HCT116 (cell line): ENCODE measurements at regions not wholly inside any gene's neighbourhood (a gene's known extent, or its start where the extent isn't known, plus 50 kb on each side); places are given as distances from the start of the nearest gene placed in this dataset.

Experiments used
- ATAC-seq: fragments of 200-7000 bp; cut with Tn5 transposase; 2 replicates; pipeline ENCODE4 v1.9.1; 2020; ENCODE audit warnings: mild to moderate bottlenecking, moderate library complexity
- BruUV-seq: library from RNA; stranded (reverse); fragments of 400-500 nt; replicated peaks from 2 replicates; lab custom pipeline; 2021; lab: Mats Ljungman, UMichigan
- CTCF ChIA-PET: fragments of 300-600 bp; sonication (Branson Sonifier 250); formaldehyde crosslinking; loops from one replicate; lab custom pipeline; 2021; ENCODE audit warnings: antibody characterized with exemption; lab: Charles Lee
- POLR2A ChIA-PET: fragments of 300-600, 350-600 bp; sonication (Branson Sonifier 250); formaldehyde crosslinking; loops from one replicate; lab custom pipeline; 2021; ENCODE audit warnings: antibody characterized with exemption; lab: Charles Lee
- RAD21 ChIA-PET, 2 experiments: fragments of 300-600 bp; sonication (Branson Sonifier 250); formaldehyde crosslinking; loops; one replicate each; lab custom pipeline; 2023; ENCODE audit warnings: low total read pairs in 2 of 2; ENCODE audit not compliant: uncharacterized antibody in 2 of 2, unreplicated experiment in 2 of 2, low non-redundant PET in 1 of 2; lab: Charles Lee
- DNase-seq: peaks from one replicate; pipeline ENCODE4 v3.0.0-alpha.2; 2010; ENCODE audit warnings: low read depth, low spot score
- H2AFZ ChIP-seq: fragments of 200-600 bp; shearing (Covaris generic), sonication (generic); 2 replicates; pipeline ENCODE4 v1.6.1; 2017; ENCODE audit warnings: low read depth, mixed run types, mixed read lengths, antibody characterized with exemption, low read length; ENCODE audit not compliant: poor library complexity, severe bottlenecking
- H3K27ac ChIP-seq: 2 replicates; pipeline ENCODE4 v1.5.1; 2012; ENCODE audit warnings: low read depth, low read length
- H3K27me3 ChIP-seq: fragments of 200-600 bp; sonication (generic); 2 replicates; pipeline ENCODE4 v1.6.1; 2016; ENCODE audit warnings: mixed run types, low read length, mixed read lengths; ENCODE audit not compliant: insufficient read depth
- H3K36me3 ChIP-seq, 2 experiments: fragments of 200-500 bp in 1 of 2; fragments of 200-600 bp in 1 of 2; sonication (Bioruptor generic) in 1 of 2; sonication (generic) in 1 of 2; 2 replicates each; pipeline versions ENCODE4 v1.5.1 to v1.6.1; 2014 to 2016; ENCODE audit warnings: low read length in 2 of 2, inconsistent platforms in 1 of 2, mixed read lengths in 1 of 2, mixed run types in 1 of 2; ENCODE audit not compliant: insufficient read depth in 2 of 2, control insufficient read depth in 1 of 2
- H3K4me1 ChIP-seq, 2 experiments: fragments of 200-600 bp in 1 of 2; sonication (generic) in 1 of 2; 2 replicates each; pipeline versions ENCODE4 v1.5.1 to v1.6.1; 2012 to 2017; ENCODE audit warnings: low read length in 2 of 2, inconsistent platforms in 1 of 2, mild to moderate bottlenecking in 1 of 2, mixed read lengths in 1 of 2, mixed run types in 1 of 2, moderate library complexity in 1 of 2; ENCODE audit not compliant: insufficient read depth in 2 of 2, control insufficient read depth in 1 of 2
- H3K4me2 ChIP-seq: fragments of 200-600 bp; sonication (generic); 2 replicates; pipeline ENCODE4 v1.6.1; 2017; ENCODE audit warnings: mixed run types, low read length, mixed read lengths
- H3K4me3 ChIP-seq, 2 experiments: fragments of 200-600 bp in 1 of 2; sonication (generic) in 1 of 2; replicated peaks in 1 of 2; 2 replicates each; pipeline ENCODE4 v1.5.1; 2011 to 2016; ENCODE audit warnings: low read length in 2 of 2, control low read depth in 1 of 2, low read depth in 1 of 2, mild to moderate bottlenecking in 1 of 2, mixed read lengths in 1 of 2, mixed run types in 1 of 2
- H3K79me2 ChIP-seq: fragments of 200-600 bp; sonication (generic); 2 replicates; pipeline ENCODE4 v1.6.1; 2017; ENCODE audit warnings: mild to moderate bottlenecking, mixed run types, low read length, moderate library complexity, mixed read lengths; ENCODE audit not compliant: insufficient read depth
- H3K9ac ChIP-seq: fragments of 200-600 bp; sonication (generic); 2 replicates; pipeline ENCODE4 v1.6.1; 2016; ENCODE audit warnings: low read length, mixed read lengths
- H3K9me2 ChIP-seq: fragments of 200-600 bp; sonication (generic), shearing (Covaris generic); 2 replicates; pipeline ENCODE4 v1.6.1; 2017; ENCODE audit warnings: mixed run types, mild to moderate bottlenecking, moderate library complexity; ENCODE audit not compliant: insufficient read depth
- H3K9me3 ChIP-seq, 2 experiments: fragments of 200-500 bp in 1 of 2; fragments of 200-600 bp in 1 of 2; sonication (Bioruptor generic) in 1 of 2; sonication (generic) in 1 of 2; 2 replicates each; pipeline ENCODE4 v1.6.1; 2014 to 2017; ENCODE audit warnings: low read length in 2 of 2, mixed read lengths in 2 of 2, inconsistent platforms in 1 of 2, low read depth in 1 of 2, mild to moderate bottlenecking in 1 of 2, mixed run types in 1 of 2, moderate library complexity in 1 of 2; ENCODE audit not compliant: control insufficient read depth in 1 of 2, insufficient read depth in 1 of 2
- H4K20me1 ChIP-seq: fragments of 200-600 bp; sonication (generic), shearing (Covaris generic); 2 replicates; pipeline ENCODE4 v1.6.1; 2017; ENCODE audit warnings: mixed run types, mild to moderate bottlenecking, moderate library complexity; ENCODE audit not compliant: insufficient read depth
- CBX3 ChIP-seq: IDR thresholded peaks from 2 replicates; pipeline ENCODE4 v1.6.1; 2012; ENCODE audit warnings: low read depth
- CEBPB ChIP-seq: IDR thresholded peaks from 2 replicates; pipeline ENCODE4 v1.6.1; 2012; ENCODE audit warnings: low read depth
- EZH2phosphoT487 ChIP-seq: fragments of 200-600 bp; IDR thresholded peaks from 2 replicates; pipeline ENCODE4 v1.6.1; 2018; ENCODE audit warnings: antibody characterized with exemption, borderline replicate concordance
- FOSL1 ChIP-seq: IDR thresholded peaks from 2 replicates; pipeline ENCODE4 v1.6.1; 2012; ENCODE audit warnings: low read depth
- POLR2AphosphoS5 ChIP-seq: IDR thresholded peaks from 2 replicates; pipeline ENCODE4 v1.6.1; 2011; ENCODE audit warnings: mild to moderate bottlenecking, low read depth, low read length, moderate library complexity
- RAD21 ChIP-seq: IDR thresholded peaks from 2 replicates; pipeline ENCODE4 v1.6.1; 2012; ENCODE audit warnings: low read depth, mild to moderate bottlenecking
- SIN3A ChIP-seq: IDR thresholded peaks from 2 replicates; pipeline ENCODE4 v1.6.1; 2012; ENCODE audit warnings: low read depth
- SP1 ChIP-seq: IDR thresholded peaks from 2 replicates; pipeline ENCODE4 v1.6.1; 2012; ENCODE audit warnings: low read depth
- YY1 ChIP-seq: IDR thresholded peaks from 2 replicates; pipeline ENCODE4 v1.6.1; 2011; ENCODE audit warnings: low read length, low read depth, moderate library complexity, mild to moderate bottlenecking; ENCODE audit not compliant: insufficient replicate concordance; ENCODE audit errors: extremely low read depth
- ZNF274 ChIP-seq: fragments of 200-500 bp; sonication (Bioruptor generic); IDR thresholded peaks from 2 replicates; pipeline ENCODE4 v1.6.1; 2014; ENCODE audit warnings: mild to moderate bottlenecking, low read depth, low read length, inconsistent platforms
- intact Hi-C: fragments of 100-400 bp; cut with micrococcal nuclease; formaldehyde crosslinking; loops from 2 replicates; pipeline ENCODE4 v1.10.0; 2022
- TF ChIP-seq, protein P1 (sequence below): IDR thresholded peaks from 2 replicates; pipeline ENCODE4 v1.6.1; 2012; ENCODE audit warnings: low read depth
- TF ChIP-seq, protein P2 (sequence below), 3 experiments: fragments of 200-600 bp in 1 of 3; sonication (generic) in 1 of 3; IDR thresholded peaks in 2 of 3; conservative IDR thresholded peaks in 1 of 3; 2 replicates each; pipeline ENCODE4 v1.5.1; 2012 to 2017; ENCODE audit warnings: low read depth in 2 of 3, low read length in 2 of 3, antibody characterized with exemption in 1 of 3, borderline replicate concordance in 1 of 3, control low read depth in 1 of 3, mild to moderate bottlenecking in 1 of 3, mixed read lengths in 1 of 3, mixed run types in 1 of 3, moderate library complexity in 1 of 3; ENCODE audit not compliant: insufficient read depth in 1 of 3
- TF ChIP-seq, protein P3 (sequence below): IDR thresholded peaks from 2 replicates; pipeline ENCODE4 v1.6.1; 2011; ENCODE audit warnings: mild to moderate bottlenecking, low read length, moderate library complexity; ENCODE audit not compliant: insufficient replicate concordance; ENCODE audit errors: extremely low read depth

DNA sequence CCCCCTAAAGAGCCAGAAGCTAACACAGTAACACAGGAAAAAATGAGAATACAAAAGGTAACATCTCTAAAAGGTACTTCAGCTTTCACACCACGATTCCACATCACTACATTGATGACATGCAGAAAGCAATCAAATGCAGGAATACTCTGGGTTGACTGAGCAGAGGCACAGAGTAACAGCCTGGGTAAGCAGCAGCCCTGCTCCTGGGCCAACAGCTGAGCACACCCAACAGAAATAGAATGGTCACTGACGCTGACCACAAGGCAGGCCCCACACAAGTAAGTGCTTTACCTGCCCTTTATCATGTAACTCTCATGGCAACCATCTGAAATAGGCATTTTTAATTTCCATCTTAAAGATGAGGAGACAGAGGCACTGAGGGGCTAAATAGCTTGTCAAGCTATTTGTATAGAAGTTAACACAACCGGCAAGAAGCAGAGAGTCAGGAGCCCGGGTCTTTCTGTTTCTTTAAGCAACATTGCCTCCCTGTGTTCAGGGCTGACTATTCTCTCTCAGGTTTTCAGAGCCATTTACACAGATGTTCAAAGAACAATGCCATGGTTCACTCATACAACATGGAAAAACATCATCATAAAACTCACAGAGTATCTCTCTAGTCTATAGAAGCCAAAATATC is 168.9 kb downstream of the ZNF674 start:
- POLR2A ChIA-PET: no interaction called here
- Histone ChIP-seq H3K4me3 (no peak overlapping the region), H4K20me1 (no peaks in the 10 kb centered on the region), H3K9me3 (peaks cover 0 to 5% of the 10 kb centered on the region in 2 experiments; a peak in 1 of 4 replicates), H3K9ac (peak overlapping the region; percentile 51), H3K27me3 (no peaks in the 10 kb centered on the region), H3K4me2 (peak overlapping the region; percentile 46), H3K27ac (peak overlapping the region; percentile 89), H3K36me3 (no peaks in the 10 kb centered on the region), H3K4me1 (peaks cover 19 to 39% of the 10 kb centered on the region in 2 experiments), H2AFZ (no peak overlapping the region), H3K9me2 (no peaks in the 10 kb centered on the region), H3K79me2 (no peaks in the 10 kb centered on the region)
- intact Hi-C loops: loop anchor here (2.0 to 10.0 kb wide), 4 partner anchors 192 to 1054 kb away; no protein-coding TSS in a partner anchor
- ATAC-seq (peak; percentile 90), DNase-seq (peak; percentile 56)
- TF ChIP-seq FOSL1: peak; percentile 25
- TF ChIP-seq, protein P1, sequence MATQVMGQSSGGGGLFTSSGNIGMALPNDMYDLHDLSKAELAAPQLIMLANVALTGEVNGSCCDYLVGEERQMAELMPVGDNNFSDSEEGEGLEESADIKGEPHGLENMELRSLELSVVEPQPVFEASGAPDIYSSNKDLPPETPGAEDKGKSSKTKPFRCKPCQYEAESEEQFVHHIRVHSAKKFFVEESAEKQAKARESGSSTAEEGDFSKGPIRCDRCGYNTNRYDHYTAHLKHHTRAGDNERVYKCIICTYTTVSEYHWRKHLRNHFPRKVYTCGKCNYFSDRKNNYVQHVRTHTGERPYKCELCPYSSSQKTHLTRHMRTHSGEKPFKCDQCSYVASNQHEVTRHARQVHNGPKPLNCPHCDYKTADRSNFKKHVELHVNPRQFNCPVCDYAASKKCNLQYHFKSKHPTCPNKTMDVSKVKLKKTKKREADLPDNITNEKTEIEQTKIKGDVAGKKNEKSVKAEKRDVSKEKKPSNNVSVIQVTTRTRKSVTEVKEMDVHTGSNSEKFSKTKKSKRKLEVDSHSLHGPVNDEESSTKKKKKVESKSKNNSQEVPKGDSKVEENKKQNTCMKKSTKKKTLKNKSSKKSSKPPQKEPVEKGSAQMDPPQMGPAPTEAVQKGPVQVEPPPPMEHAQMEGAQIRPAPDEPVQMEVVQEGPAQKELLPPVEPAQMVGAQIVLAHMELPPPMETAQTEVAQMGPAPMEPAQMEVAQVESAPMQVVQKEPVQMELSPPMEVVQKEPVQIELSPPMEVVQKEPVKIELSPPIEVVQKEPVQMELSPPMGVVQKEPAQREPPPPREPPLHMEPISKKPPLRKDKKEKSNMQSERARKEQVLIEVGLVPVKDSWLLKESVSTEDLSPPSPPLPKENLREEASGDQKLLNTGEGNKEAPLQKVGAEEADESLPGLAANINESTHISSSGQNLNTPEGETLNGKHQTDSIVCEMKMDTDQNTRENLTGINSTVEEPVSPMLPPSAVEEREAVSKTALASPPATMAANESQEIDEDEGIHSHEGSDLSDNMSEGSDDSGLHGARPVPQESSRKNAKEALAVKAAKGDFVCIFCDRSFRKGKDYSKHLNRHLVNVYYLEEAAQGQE: no peak
- TF ChIP-seq, protein P2, sequence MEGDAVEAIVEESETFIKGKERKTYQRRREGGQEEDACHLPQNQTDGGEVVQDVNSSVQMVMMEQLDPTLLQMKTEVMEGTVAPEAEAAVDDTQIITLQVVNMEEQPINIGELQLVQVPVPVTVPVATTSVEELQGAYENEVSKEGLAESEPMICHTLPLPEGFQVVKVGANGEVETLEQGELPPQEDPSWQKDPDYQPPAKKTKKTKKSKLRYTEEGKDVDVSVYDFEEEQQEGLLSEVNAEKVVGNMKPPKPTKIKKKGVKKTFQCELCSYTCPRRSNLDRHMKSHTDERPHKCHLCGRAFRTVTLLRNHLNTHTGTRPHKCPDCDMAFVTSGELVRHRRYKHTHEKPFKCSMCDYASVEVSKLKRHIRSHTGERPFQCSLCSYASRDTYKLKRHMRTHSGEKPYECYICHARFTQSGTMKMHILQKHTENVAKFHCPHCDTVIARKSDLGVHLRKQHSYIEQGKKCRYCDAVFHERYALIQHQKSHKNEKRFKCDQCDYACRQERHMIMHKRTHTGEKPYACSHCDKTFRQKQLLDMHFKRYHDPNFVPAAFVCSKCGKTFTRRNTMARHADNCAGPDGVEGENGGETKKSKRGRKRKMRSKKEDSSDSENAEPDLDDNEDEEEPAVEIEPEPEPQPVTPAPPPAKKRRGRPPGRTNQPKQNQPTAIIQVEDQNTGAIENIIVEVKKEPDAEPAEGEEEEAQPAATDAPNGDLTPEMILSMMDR (IDR thresholded peaks at IDR 0.05 in 2 of 3, conservative IDR thresholded peaks at IDR 0.05 in 1 of 3; ENCODE audit: borderline replicate concordance in 1 of 3, insufficient read depth in 1 of 3, low read depth in 2 of 3, low read length in 2 of 3): peak; percentile 24 to 52 (median 37); a peak in 4 of 6 replicates
- TF ChIP-seq ZNF274: no peak
- no peak for TF ChIP-seq EZH2phosphoT487
- TF ChIP-seq CBX3: 0 out of 2 replicates have a peak, but pooled peaks have one; percentile 17
- TF ChIP-seq RAD21: peak; percentile 83
- TF ChIP-seq, protein P3, sequence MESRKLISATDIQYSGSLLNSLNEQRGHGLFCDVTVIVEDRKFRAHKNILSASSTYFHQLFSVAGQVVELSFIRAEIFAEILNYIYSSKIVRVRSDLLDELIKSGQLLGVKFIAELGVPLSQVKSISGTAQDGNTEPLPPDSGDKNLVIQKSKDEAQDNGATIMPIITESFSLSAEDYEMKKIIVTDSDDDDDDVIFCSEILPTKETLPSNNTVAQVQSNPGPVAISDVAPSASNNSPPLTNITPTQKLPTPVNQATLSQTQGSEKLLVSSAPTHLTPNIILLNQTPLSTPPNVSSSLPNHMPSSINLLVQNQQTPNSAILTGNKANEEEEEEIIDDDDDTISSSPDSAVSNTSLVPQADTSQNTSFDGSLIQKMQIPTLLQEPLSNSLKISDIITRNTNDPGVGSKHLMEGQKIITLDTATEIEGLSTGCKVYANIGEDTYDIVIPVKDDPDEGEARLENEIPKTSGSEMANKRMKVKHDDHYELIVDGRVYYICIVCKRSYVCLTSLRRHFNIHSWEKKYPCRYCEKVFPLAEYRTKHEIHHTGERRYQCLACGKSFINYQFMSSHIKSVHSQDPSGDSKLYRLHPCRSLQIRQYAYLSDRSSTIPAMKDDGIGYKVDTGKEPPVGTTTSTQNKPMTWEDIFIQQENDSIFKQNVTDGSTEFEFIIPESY: no peak
- no peak for TF ChIP-seq YY1
- TF ChIP-seq CEBPB: no peak
- TF ChIP-seq SP1: peak; percentile 15; the same call in 1 of the 2 replicates
- TF ChIP-seq SIN3A: no peak
- TF ChIP-seq POLR2AphosphoS5: no peak
- CTCF ChIA-PET: interaction anchor here (0.6 to 2.3 kb wide), 8 partner anchors 10 to 1053 kb away, joined by 3 to 10 read pairs (median 6); no protein-coding TSS in a partner anchor
- BruUV-seq: no TSS peak
- RAD21 ChIA-PET: interaction anchor here (0.6 to 1.1 kb wide), 6 partner anchors 43 to 1054 kb away, joined by 3 read pairs; no protein-coding TSS in a partner anchor
